Right ventricle myocardium inferior (tissue), 1 donor: ENCODE measurements at regions not wholly inside any gene's neighbourhood (a gene's known extent, or its start where the extent isn't known, plus 50 kb on each side); places are given as distances from the start of the nearest gene placed in this dataset.

Source experiments
- ATAC-seq: fragments of 200-7000 bp; cut with Tn5 transposase; one replicate; pipeline ENCODE4 v1.9.1; 2020; ENCODE audit warnings: mild to moderate bottlenecking, moderate library complexity
- DNase-seq: peaks from one replicate; pipeline ENCODE4 v3.0.0; 2021; ENCODE audit errors: missing footprints
- intact Hi-C: fragments of 100-400 bp; cut with DNase I; formaldehyde crosslinking; loops from one replicate; pipeline ENCODE4 v1.11.0; 2022
- donor health status: DM: no; HTN: yes; CAD: no; lungs with severe emphysema.

GRCh38 chr13:91200486-91200885 is 147.0 kb upstream of the MIR17HG start:
- ATAC-seq (no peak), DNase-seq (no peak)
- intact Hi-C loops = no loop called here

- intact Hi-C loops = no loop called here
These were observed 144.1 kb upstream of the MIR17HG start for GRCh38 chr13:91203430-91203829.

GRCh38 chr13:91207261-91207660 is 140.2 kb upstream of the MIR17HG start:
- DNase-seq (no peak), ATAC-seq (no peak)
- intact Hi-C loops = no loop called here

More at GRCh38 chr13:91203430-91203829, 144.1 kb upstream of the MIR17HG start:
- ATAC-seq (no peak), DNase-seq (no peak)

- ATAC-seq = no peak
- no peak for DNase-seq
- intact Hi-C loops = no loop called here
These were observed 136.0 kb upstream of the MIR17HG start for GRCh38 chr13:91211510-91211909.

- DNase-seq (no peak), ATAC-seq (no peak)
- intact Hi-C loops = no loop called here
These were observed 135.3 kb upstream of the MIR17HG start for GRCh38 chr13:91212231-91212630.

GRCh38 chr13:91214031-91214430 is 133.5 kb upstream of the MIR17HG start:
- intact Hi-C loops = no loop called here
- no peak for DNase-seq
- ATAC-seq = no peak

GRCh38 chr13:91216928-91217700 is 130.4 kb upstream of the MIR17HG start:
- no peak for ATAC-seq
- DNase-seq = no peak
- intact Hi-C loops = no loop called here

- intact Hi-C loops = no loop called here
- no peak for DNase-seq
- no peak for ATAC-seq
These were observed 128.3 kb upstream of the MIR17HG start for GRCh38 chr13:91219201-91219600.

GRCh38 chr13:91220872-91221271 is 126.6 kb upstream of the MIR17HG start:
- intact Hi-C loops = no loop called here

GRCh38 chr13:91228108-91228507 is 119.4 kb upstream of the MIR17HG start:
- no peak for ATAC-seq
- DNase-seq = no peak
- intact Hi-C loops = no loop called here

More at GRCh38 chr13:91220872-91221271, 126.6 kb upstream of the MIR17HG start:
- DNase-seq = no peak
- no peak for ATAC-seq

GRCh38 chr13:91228940-91229339 is 118.5 kb upstream of the MIR17HG start:
- intact Hi-C loops = no loop called here
- no peak for ATAC-seq
- no peak for DNase-seq

GRCh38 chr13:91232716-91233115 is 114.8 kb upstream of the MIR17HG start:
- intact Hi-C loops = no loop called here
- ATAC-seq (no peak), DNase-seq (no peak)

- DNase-seq (no peak), ATAC-seq (no peak)
- intact Hi-C loops = no loop called here
These were observed 114.2 kb upstream of the MIR17HG start for GRCh38 chr13:91233291-91233690.

GRCh38 chr13:91236182-91236581 is 111.3 kb upstream of the MIR17HG start:
- intact Hi-C loops = no loop called here
- DNase-seq (no peak), ATAC-seq (no peak)

GRCh38 chr13:91236921-91237320 is 110.6 kb upstream of the MIR17HG start:
- DNase-seq = no peak
- no peak for ATAC-seq
- intact Hi-C loops = no loop called here

GRCh38 chr13:91238036-91238435 is 109.5 kb upstream of the MIR17HG start:
- DNase-seq (no peak), ATAC-seq (no peak)
- intact Hi-C loops = no loop called here

GRCh38 chr13:91240341-91240740 is 107.1 kb upstream of the MIR17HG start:
- intact Hi-C loops = no loop called here
- ATAC-seq = no peak

GRCh38 chr13:91241221-91241933 is 106.1 kb upstream of the MIR17HG start:
- no peak for ATAC-seq
- DNase-seq = no peak
- intact Hi-C loops = no loop called here

More at GRCh38 chr13:91240341-91240740, 107.1 kb upstream of the MIR17HG start:
- DNase-seq = no peak

- ATAC-seq (no peak), DNase-seq (no peak)
- intact Hi-C loops = no loop called here
These were observed 104.8 kb upstream of the MIR17HG start for GRCh38 chr13:91242652-91243051.

GRCh38 chr13:91245288-91245687 is 102.2 kb upstream of the MIR17HG start:
- intact Hi-C loops = no loop called here
- DNase-seq = no peak
- no peak for ATAC-seq
